H1 (cell line): ENCODE measurements at regions not wholly inside any gene's neighbourhood (a gene's known extent, or its start where the extent isn't known, plus 50 kb on each side); places are given as distances from the start of the nearest gene placed in this dataset.

ENCODE experiments used
- CBX5 ChIP-seq: fragments of 300-800, 300-1000 bp; sonication (generic); IDR thresholded peaks from 2 replicates; pipeline ENCODE4 v1.7.1; 2016; ENCODE audit warnings: antibody characterized with exemption, low read length, low read depth
- CHD7 ChIP-seq: fragments of 300-600 bp; sonication (generic); IDR thresholded peaks from 2 replicates; pipeline ENCODE4 v1.7.1; 2012; ENCODE audit warnings: low read length, moderate library complexity, mild to moderate bottlenecking, inconsistent platforms; ENCODE audit not compliant: insufficient replicate concordance
- GTF2F1 ChIP-seq: IDR thresholded peaks from 2 replicates; pipeline ENCODE4 v1.6.1; 2012; ENCODE audit warnings: low read depth, low read length, improper control_type of control experiment, borderline replicate concordance
- HDAC6 ChIP-seq: IDR thresholded peaks from one replicate; pipeline ENCODE4 v1.7.1; 2012; ENCODE audit warnings: low read depth, mild to moderate bottlenecking, inconsistent platforms, low read length, moderate library complexity
- PHF8 ChIP-seq: fragments of 200-600 bp; sonication (generic); conservative IDR thresholded peaks from 2 replicates; pipeline ENCODE4 v1.7.1; 2012; ENCODE audit warnings: low read depth, mild to moderate bottlenecking, inconsistent platforms, low read length, moderate library complexity
- RXRA ChIP-seq: IDR thresholded peaks from 2 replicates; pipeline ENCODE4 v1.6.1; 2011; ENCODE audit warnings: low read depth, mild to moderate bottlenecking, low read length, moderate library complexity; ENCODE audit not compliant: insufficient read depth
- SIN3A ChIP-seq, 2 experiments: IDR thresholded peaks in 1 of 2; conservative IDR thresholded peaks in 1 of 2; 2 replicates each; pipeline ENCODE4 v1.6.1; 2011 to 2012; ENCODE audit warnings: low read length in 2 of 2, improper control_type of control experiment in 1 of 2, low read depth in 1 of 2, mild to moderate bottlenecking in 1 of 2
- SIX5 ChIP-seq: IDR thresholded peaks from 2 replicates; pipeline ENCODE4 v1.6.1; 2011; ENCODE audit warnings: mild to moderate bottlenecking, low read depth, low read length
- USF2 ChIP-seq: IDR thresholded peaks from 2 replicates; pipeline ENCODE4 v1.6.1; 2011; ENCODE audit warnings: low read length, improper control_type of control experiment

- TF ChIP-seq CHD7 (no peak), SIX5 (no peak), USF2 (no peak), HDAC6 (no peak), RXRA (no peak), PHF8 (no peak), GTF2F1 (no peak), CBX5 (no peak), SIN3A (conservative IDR thresholded peaks at IDR 0.05 in 1 of 2, IDR thresholded peaks at IDR 0.05 in 1 of 2; ENCODE audit: low read depth in 1 of 2, low read length in 2 of 2) (no peak)
These were observed 273.5 kb upstream of the MMADHC start (continued) for GRCh38 chr2:149861034-149861433.
